ENCODE measurements at regions not wholly inside any gene's neighbourhood (a gene's known extent, or its start where the extent isn't known, plus 50 kb on each side); places are given as distances from the start of the nearest gene placed in this dataset.

DNA sequence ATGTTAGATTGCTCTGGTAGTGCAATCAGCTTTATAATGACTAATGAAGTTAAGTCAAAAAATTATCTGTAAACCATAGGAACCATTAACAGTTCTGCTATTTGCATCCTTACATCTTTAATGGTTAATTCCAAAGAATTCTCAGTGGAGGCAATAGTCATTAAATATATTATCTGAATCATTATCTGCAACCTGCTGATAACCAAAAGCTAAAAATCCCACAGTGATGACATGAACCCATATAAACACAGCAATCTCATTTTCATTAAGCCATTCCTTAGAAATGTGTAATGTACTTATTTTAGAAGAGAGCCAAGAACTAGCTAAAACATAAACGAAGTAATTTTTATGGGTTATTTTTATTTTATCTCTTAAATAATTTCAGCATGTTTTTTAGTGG, 60.2 kb downstream of the MAGEB16 start:
- POLR2A ChIA-PET = no interaction called here

More for the DNA sequence above, 60.2 kb downstream of the MAGEB16 start:
- Histone ChIP-seq H3K4me2 (ENCODE audit: control insufficient read depth, insufficient read depth) (no peak overlapping the region), H3K27ac (ENCODE audit: control insufficient read depth, insufficient read depth) (no peak overlapping the region), H3K27me3 (replicated peaks in 1 of 2; ENCODE audit: control insufficient read depth in 2 of 2, insufficient read depth in 2 of 2, low read length in 1 of 2) (no peaks in the 10 kb centered on the region), H3K79me2 (ENCODE audit: control insufficient read depth, insufficient read depth, low read length) (no peaks in the 10 kb centered on the region), H4K20me1 (ENCODE audit: control insufficient read depth, insufficient read depth) (no peaks in the 10 kb centered on the region), H2AFZ (ENCODE audit: control insufficient read depth, low read depth, low read length) (no peak overlapping the region), H3K4me1 (ENCODE audit: control insufficient read depth, insufficient read depth, low read length) (no peaks in the 10 kb centered on the region), H3K9ac (ENCODE audit: control insufficient read depth, insufficient read depth, low read length) (no peak overlapping the region), H3K36me3 (ENCODE audit: control insufficient read depth in 2 of 2, insufficient read depth in 2 of 2, low read length in 1 of 2) (no peaks in the 10 kb centered on the region), H3K9me3 (replicated peaks; ENCODE audit: control insufficient read depth, insufficient read depth, low read length) (no peaks in the 10 kb centered on the region), H3K4me3 (no peak overlapping the region)
- RAD21 ChIA-PET (ENCODE audit: unreplicated experiment) = no interaction called here
- TF ChIP-seq LARP7 (IDR thresholded peaks at IDR 0.05) (no peak), MYC (IDR thresholded peaks at IDR 0.05; ENCODE audit: insufficient read depth, insufficient read length, insufficient replicate concordance, low read length, severe bottlenecking) (no peak), MEF2B (IDR thresholded peaks at IDR 0.05; ENCODE audit: partially characterized antibody, poor library complexity, severe bottlenecking) (no peak), SMAD1 (IDR thresholded peaks at IDR 0.05; ENCODE audit: low read depth, partially characterized antibody) (no peak), IRF4 (IDR thresholded peaks at IDR 0.05; ENCODE audit: low read depth, low read length) (no peak), TAF1 (IDR thresholded peaks at IDR 0.05; ENCODE audit: borderline replicate concordance, low read depth, low read length) (no peak), RAD51 (IDR thresholded peaks at IDR 0.05) (no peak), GABPA (IDR thresholded peaks at IDR 0.05; ENCODE audit: low read depth) (no peak), ZBED1 (IDR thresholded peaks at IDR 0.05; ENCODE audit: borderline replicate concordance) (no peak), KAT2A (conservative IDR thresholded peaks at IDR 0.05; ENCODE audit: control insufficient read depth, low read depth, low read length) (no peak)
- TF ChIP-seq, protein P1, sequence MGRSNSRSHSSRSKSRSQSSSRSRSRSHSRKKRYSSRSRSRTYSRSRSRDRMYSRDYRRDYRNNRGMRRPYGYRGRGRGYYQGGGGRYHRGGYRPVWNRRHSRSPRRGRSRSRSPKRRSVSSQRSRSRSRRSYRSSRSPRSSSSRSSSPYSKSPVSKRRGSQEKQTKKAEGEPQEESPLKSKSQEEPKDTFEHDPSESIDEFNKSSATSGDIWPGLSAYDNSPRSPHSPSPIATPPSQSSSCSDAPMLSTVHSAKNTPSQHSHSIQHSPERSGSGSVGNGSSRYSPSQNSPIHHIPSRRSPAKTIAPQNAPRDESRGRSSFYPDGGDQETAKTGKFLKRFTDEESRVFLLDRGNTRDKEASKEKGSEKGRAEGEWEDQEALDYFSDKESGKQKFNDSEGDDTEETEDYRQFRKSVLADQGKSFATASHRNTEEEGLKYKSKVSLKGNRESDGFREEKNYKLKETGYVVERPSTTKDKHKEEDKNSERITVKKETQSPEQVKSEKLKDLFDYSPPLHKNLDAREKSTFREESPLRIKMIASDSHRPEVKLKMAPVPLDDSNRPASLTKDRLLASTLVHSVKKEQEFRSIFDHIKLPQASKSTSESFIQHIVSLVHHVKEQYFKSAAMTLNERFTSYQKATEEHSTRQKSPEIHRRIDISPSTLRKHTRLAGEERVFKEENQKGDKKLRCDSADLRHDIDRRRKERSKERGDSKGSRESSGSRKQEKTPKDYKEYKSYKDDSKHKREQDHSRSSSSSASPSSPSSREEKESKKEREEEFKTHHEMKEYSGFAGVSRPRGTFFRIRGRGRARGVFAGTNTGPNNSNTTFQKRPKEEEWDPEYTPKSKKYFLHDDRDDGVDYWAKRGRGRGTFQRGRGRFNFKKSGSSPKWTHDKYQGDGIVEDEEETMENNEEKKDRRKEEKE (IDR thresholded peaks at IDR 0.05) = no peak
- TF ChIP-seq, protein P2, sequence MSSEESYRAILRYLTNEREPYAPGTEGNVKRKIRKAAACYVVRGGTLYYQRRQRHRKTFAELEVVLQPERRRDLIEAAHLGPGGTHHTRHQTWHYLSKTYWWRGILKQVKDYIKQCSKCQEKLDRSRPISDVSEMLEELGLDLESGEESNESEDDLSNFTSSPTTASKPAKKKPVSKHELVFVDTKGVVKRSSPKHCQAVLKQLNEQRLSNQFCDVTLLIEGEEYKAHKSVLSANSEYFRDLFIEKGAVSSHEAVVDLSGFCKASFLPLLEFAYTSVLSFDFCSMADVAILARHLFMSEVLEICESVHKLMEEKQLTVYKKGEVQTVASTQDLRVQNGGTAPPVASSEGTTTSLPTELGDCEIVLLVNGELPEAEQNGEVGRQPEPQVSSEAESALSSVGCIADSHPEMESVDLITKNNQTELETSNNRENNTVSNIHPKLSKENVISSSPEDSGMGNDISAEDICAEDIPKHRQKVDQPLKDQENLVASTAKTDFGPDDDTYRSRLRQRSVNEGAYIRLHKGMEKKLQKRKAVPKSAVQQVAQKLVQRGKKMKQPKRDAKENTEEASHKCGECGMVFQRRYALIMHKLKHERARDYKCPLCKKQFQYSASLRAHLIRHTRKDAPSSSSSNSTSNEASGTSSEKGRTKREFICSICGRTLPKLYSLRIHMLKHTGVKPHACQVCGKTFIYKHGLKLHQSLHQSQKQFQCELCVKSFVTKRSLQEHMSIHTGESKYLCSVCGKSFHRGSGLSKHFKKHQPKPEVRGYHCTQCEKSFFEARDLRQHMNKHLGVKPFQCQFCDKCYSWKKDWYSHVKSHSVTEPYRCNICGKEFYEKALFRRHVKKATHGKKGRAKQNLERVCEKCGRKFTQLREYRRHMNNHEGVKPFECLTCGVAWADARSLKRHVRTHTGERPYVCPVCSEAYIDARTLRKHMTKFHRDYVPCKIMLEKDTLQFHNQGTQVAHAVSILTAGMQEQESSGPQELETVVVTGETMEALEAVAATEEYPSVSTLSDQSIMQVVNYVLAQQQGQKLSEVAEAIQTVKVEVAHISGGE (CRISPR knock-in tag; IDR thresholded peaks at IDR 0.05) = no peak
- TF ChIP-seq, protein P3, sequence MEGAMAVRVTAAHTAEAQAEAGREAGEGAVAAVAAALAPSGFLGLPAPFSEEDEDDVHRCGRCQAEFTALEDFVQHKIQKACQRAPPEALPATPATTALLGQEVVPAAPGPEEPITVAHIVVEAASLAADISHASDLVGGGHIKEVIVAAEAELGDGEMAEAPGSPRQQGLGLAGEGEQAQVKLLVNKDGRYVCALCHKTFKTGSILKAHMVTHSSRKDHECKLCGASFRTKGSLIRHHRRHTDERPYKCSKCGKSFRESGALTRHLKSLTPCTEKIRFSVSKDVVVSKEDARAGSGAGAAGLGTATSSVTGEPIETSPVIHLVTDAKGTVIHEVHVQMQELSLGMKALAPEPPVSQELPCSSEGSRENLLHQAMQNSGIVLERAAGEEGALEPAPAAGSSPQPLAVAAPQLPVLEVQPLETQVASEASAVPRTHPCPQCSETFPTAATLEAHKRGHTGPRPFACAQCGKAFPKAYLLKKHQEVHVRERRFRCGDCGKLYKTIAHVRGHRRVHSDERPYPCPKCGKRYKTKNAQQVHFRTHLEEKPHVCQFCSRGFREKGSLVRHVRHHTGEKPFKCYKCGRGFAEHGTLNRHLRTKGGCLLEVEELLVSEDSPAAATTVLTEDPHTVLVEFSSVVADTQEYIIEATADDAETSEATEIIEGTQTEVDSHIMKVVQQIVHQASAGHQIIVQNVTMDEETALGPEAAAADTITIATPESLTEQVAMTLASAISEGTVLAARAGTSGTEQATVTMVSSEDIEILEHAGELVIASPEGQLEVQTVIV (IDR thresholded peaks at IDR 0.05; ENCODE audit: borderline replicate concordance, partially characterized antibody) = no peak
- in situ Hi-C loops (cut with MboI) (no loop called here), intact Hi-C loops (cut with micrococcal nuclease; ENCODE audit: unreplicated experiment) (no loop called here)
- DNase-seq (ENCODE audit: low read depth, low spot score) (no peak), FAIRE-seq (no peak), ATAC-seq (no peak)
- SMC1A ChIA-PET (ENCODE audit: uncharacterized antibody, unreplicated experiment) = interaction anchor here (1.1 kb wide), 1 partner anchor 212 kb away, joined by 3 read pairs; no protein-coding TSS in a partner anchor
- BruUV-seq (replicated peaks) = no TSS peak
- whole genome bisulfite sequencing (ENCODE audit: insufficient coverage, insufficient replicate concordance, low lambda C conversion rate, missing lambda C conversion rate) = 19% methylated on average over 1 of the region's 1 CpG
- CTCF ChIA-PET = interaction anchor here (1.2 kb wide), 1 partner anchor 477 kb away, joined by 3 read pairs; no protein-coding TSS in a partner anchor

Measured in GM12878 (cell line).